ENCODE measurements at regions not wholly inside any gene's neighbourhood (a gene's known extent, or its start where the extent isn't known, plus 50 kb on each side); places are given as distances from the start of the nearest gene placed in this dataset.

GRCh38 chr15:70351391-70351790 lies 253.7 kb upstream of the TLE3 start:
- TF ChIP-seq EP300 (IDR thresholded peaks at IDR 0.05; ENCODE audit: borderline replicate concordance in 1 of 2, low read depth in 2 of 2, low read length in 2 of 2) (no peak), JUND (IDR thresholded peaks at IDR 0.05; ENCODE audit: low read length) (no peak), CTCF (IDR thresholded peaks at IDR 0.05; ENCODE audit: control extremely low read depth in 1 of 3, insufficient read depth in 1 of 3, low read depth in 1 of 3, low read length in 3 of 3) (no peak), ZNF274 (IDR thresholded peaks at IDR 0.05; ENCODE audit: borderline replicate concordance, extremely low read depth, low read length) (no peak), POLR2A (IDR thresholded peaks at IDR 0.05; ENCODE audit: control extremely low read depth in 1 of 2, low read depth in 2 of 2, low read length in 2 of 2) (no peak), SUZ12 (IDR thresholded peaks at IDR 0.05; ENCODE audit: low read length) (no peak)

All from H1 (cell line).